GM18858 (cell line): ENCODE measurements at regions not wholly inside any gene's neighbourhood (a gene's known extent, or its start where the extent isn't known, plus 50 kb on each side); places are given as distances from the start of the nearest gene placed in this dataset.
"Not testable (repeated sequence)": the region's sequence is repeated elsewhere in the genome, so short reads cannot be mapped to it uniquely, and the experiment has no call there.

Experiments used
- ATAC-seq: cut with Tn5 transposase; IDR thresholded peaks from one replicate; pipeline ENCODE4 v1.9.1; 2021; ENCODE audit not compliant: unreplicated experiment

- no peak for ATAC-seq
These were observed 306.2 kb upstream of the DIO3 start for GRCh38 chr14:101254805-101255764.

- ATAC-seq: no peak
These were observed 305.6 kb upstream of the DIO3 start for GRCh38 chr14:101255765-101256125.

- ATAC-seq: no peak
These were observed 305.0 kb upstream of the DIO3 start for GRCh38 chr14:101256266-101256665.

- no peak for ATAC-seq
These were observed 303.7 kb upstream of the DIO3 start for GRCh38 chr14:101257551-101257950.

GRCh38 chr14:101259748-101260147, 301.5 kb upstream of the DIO3 start:
- ATAC-seq: no peak

- not testable (repeated sequence) for ATAC-seq
These were observed 294.9 kb upstream of the DIO3 start for GRCh38 chr14:101266441-101266840.

- no peak for ATAC-seq
These were observed 288.2 kb upstream of the DIO3 start for GRCh38 chr14:101273091-101273490.

- no peak for ATAC-seq
These were observed 284.8 kb upstream of the DIO3 start for GRCh38 chr14:101276309-101277091.

- no peak for ATAC-seq
These were observed 278.9 kb upstream of the DIO3 start for GRCh38 chr14:101282418-101282817.

- ATAC-seq: no peak
These were observed 276.6 kb upstream of the DIO3 start for GRCh38 chr14:101284711-101285110.

GRCh38 chr14:101286271-101287018, 274.9 kb upstream of the DIO3 start:
- no peak for ATAC-seq

- ATAC-seq: no peak
These were observed 272.7 kb upstream of the DIO3 start for GRCh38 chr14:101288436-101289229.

GRCh38 chr14:101289230-101289690, 272.0 kb upstream of the DIO3 start:
- no peak for ATAC-seq

- ATAC-seq: no peak
These were observed 271.4 kb upstream of the DIO3 start for GRCh38 chr14:101289911-101290310.

- no peak for ATAC-seq
These were observed 270.7 kb upstream of the DIO3 start for GRCh38 chr14:101290611-101291010.

- no peak for ATAC-seq
These were observed 269.9 kb upstream of the DIO3 start for GRCh38 chr14:101291390-101291789.

GRCh38 chr14:101292448-101292847, 268.8 kb upstream of the DIO3 start:
- ATAC-seq: no peak

GRCh38 chr14:101293605-101294004, 267.7 kb upstream of the DIO3 start:
- no peak for ATAC-seq

GRCh38 chr14:101294136-101294535, 267.2 kb upstream of the DIO3 start:
- no peak for ATAC-seq

GRCh38 chr14:101299781-101300180, 261.5 kb upstream of the DIO3 start:
- ATAC-seq: not testable (repeated sequence)
